ENCODE measurements at regions not wholly inside any gene's neighbourhood (a gene's known extent, or its start where the extent isn't known, plus 50 kb on each side); places are given as distances from the start of the nearest gene placed in this dataset.

GRCh38 chr20:22106308-22106938, 401.0 kb downstream of the PAX1 start:
- no peak overlapping the region for H3K4me3 ChIP-seq (ENCODE audit: insufficient read length, low read depth)
- peak; percentile 35 for DNase-seq (ENCODE audit: low read depth, low spot score)

DNA sequence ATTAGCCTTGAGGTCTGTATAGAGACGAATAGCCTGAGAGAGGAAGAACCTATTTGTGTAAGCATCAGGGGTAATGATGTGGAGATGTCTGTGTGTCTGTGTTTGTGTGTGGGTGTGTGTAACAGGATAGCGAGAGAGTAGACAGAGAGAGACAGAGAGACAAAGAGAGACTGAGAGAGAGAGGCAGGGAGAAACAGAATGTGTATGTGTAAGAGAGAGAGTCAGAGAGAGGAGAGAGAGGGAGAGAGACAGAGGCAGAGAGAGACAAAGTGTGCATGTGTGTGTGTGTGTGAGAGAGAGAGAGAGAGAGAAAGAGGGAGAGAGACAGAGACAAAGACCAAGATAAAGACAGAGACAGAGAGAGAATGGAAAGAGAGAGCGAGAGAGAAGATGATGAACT, 396.1 kb downstream of the PAX1 start:
- no peak for DNase-seq (ENCODE audit: low read depth, low spot score)
- H3K27me3 ChIP-seq (ENCODE audit: insufficient read depth, insufficient read length) = no peaks in the 10 kb centered on the region
- no peak for TF ChIP-seq YY1 (IDR thresholded peaks at IDR 0.05; ENCODE audit: insufficient read depth, insufficient read length)
- no peak for TF ChIP-seq SUZ12 (IDR thresholded peaks at IDR 0.05; ENCODE audit: extremely low read depth, insufficient read depth, insufficient read length)
- TF ChIP-seq ZNF274 (IDR thresholded peaks at IDR 0.05; ENCODE audit: low read depth, low read length) = no peak
- no peaks in the 10 kb centered on the region for H3K36me3 ChIP-seq (ENCODE audit: insufficient read depth, insufficient read length, low read length)
- no peaks in the 10 kb centered on the region for H3K4me1 ChIP-seq (ENCODE audit: insufficient read depth, insufficient read length)
- no peak overlapping the region for H3K4me3 ChIP-seq (ENCODE audit: insufficient read length, low read depth)
- H3K9me3 ChIP-seq (ENCODE audit: insufficient read depth, low read length) = no peaks in the 10 kb centered on the region
- no peak overlapping the region for H3K9ac ChIP-seq (ENCODE audit: insufficient read length, low read depth)

More at GRCh38 chr20:22106308-22106938, 401.0 kb downstream of the PAX1 start:
- H3K4me1 ChIP-seq (ENCODE audit: insufficient read depth, insufficient read length) = no peaks in the 10 kb centered on the region
- no peaks in the 10 kb centered on the region for H3K36me3 ChIP-seq (ENCODE audit: insufficient read depth, insufficient read length, low read length)
- no peaks in the 10 kb centered on the region for H3K9me3 ChIP-seq (ENCODE audit: insufficient read depth, low read length)
- H3K27me3 ChIP-seq (ENCODE audit: insufficient read depth, insufficient read length) = no peaks in the 10 kb centered on the region
- TF ChIP-seq SUZ12 (IDR thresholded peaks at IDR 0.05; ENCODE audit: extremely low read depth, insufficient read depth, insufficient read length) (no peak), ZNF274 (IDR thresholded peaks at IDR 0.05; ENCODE audit: low read depth, low read length) (no peak), YY1 (IDR thresholded peaks at IDR 0.05; ENCODE audit: insufficient read depth, insufficient read length) (no peak)
- no peak overlapping the region for H3K9ac ChIP-seq (ENCODE audit: insufficient read length, low read depth)

GRCh38 chr20:22100686-22101085, 395.2 kb downstream of the PAX1 start:
- no peaks in the 10 kb centered on the region for H3K27me3 ChIP-seq (ENCODE audit: insufficient read depth, insufficient read length)
- H3K9me3 ChIP-seq (ENCODE audit: insufficient read depth, low read length) = no peaks in the 10 kb centered on the region
- H3K9ac ChIP-seq (ENCODE audit: insufficient read length, low read depth) = no peak overlapping the region
- H3K4me1 ChIP-seq (ENCODE audit: insufficient read depth, insufficient read length) = no peaks in the 10 kb centered on the region
- no peaks in the 10 kb centered on the region for H3K36me3 ChIP-seq (ENCODE audit: insufficient read depth, insufficient read length, low read length)
- H3K4me3 ChIP-seq (ENCODE audit: insufficient read length, low read depth) = no peak overlapping the region
- DNase-seq (ENCODE audit: low read depth, low spot score) = no peak
- TF ChIP-seq YY1 (IDR thresholded peaks at IDR 0.05; ENCODE audit: insufficient read depth, insufficient read length) = no peak
- TF ChIP-seq ZNF274 (IDR thresholded peaks at IDR 0.05; ENCODE audit: low read depth, low read length) = no peak
- TF ChIP-seq SUZ12 (IDR thresholded peaks at IDR 0.05; ENCODE audit: extremely low read depth, insufficient read depth, insufficient read length) = no peak

- TF ChIP-seq SUZ12 (IDR thresholded peaks at IDR 0.05; ENCODE audit: extremely low read depth, insufficient read depth, insufficient read length) = no peak
- no peak for TF ChIP-seq ZNF274 (IDR thresholded peaks at IDR 0.05; ENCODE audit: low read depth, low read length)
- no peak for TF ChIP-seq YY1 (IDR thresholded peaks at IDR 0.05; ENCODE audit: insufficient read depth, insufficient read length)
- H3K36me3 ChIP-seq (ENCODE audit: insufficient read depth, insufficient read length, low read length) = no peaks in the 10 kb centered on the region
- H3K4me1 ChIP-seq (ENCODE audit: insufficient read depth, insufficient read length) = no peaks in the 10 kb centered on the region
- H3K9me3 ChIP-seq (ENCODE audit: insufficient read depth, low read length) = no peaks in the 10 kb centered on the region
- no peaks in the 10 kb centered on the region for H3K27me3 ChIP-seq (ENCODE audit: insufficient read depth, insufficient read length)
- no peak overlapping the region for H3K4me3 ChIP-seq (ENCODE audit: insufficient read length, low read depth)
- no peak overlapping the region for H3K9ac ChIP-seq (ENCODE audit: insufficient read length, low read depth)
- DNase-seq (ENCODE audit: low read depth, low spot score) = no peak
Observed at GRCh38 chr20:22099348-22099747, 393.9 kb downstream of the PAX1 start.

DNA sequence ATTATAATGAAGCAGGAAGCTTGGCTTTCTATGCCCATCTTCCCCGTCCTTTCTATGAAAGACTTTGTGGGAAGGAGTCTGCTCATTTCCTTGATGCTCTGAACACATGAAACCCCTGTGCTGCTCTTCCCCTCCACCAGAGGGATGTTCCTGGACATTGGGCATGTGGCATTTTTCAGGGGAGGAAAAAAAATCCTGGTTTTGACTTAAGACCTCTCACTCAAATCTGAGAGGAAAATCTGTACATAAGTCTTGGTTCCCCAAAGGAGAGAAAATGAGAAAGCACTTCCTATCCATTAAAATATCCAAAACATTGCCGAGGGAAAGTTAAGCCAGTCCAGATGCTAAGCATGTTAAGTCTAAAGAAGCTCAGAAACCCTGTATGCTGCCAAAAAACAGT, 393.0 kb downstream of the PAX1 start:
- H3K4me1 ChIP-seq (ENCODE audit: insufficient read depth, insufficient read length) = no peaks in the 10 kb centered on the region
- no peak for DNase-seq (ENCODE audit: low read depth, low spot score)
- no peaks in the 10 kb centered on the region for H3K27me3 ChIP-seq (ENCODE audit: insufficient read depth, insufficient read length)
- no peak overlapping the region for H3K4me3 ChIP-seq (ENCODE audit: insufficient read length, low read depth)
- TF ChIP-seq YY1 (IDR thresholded peaks at IDR 0.05; ENCODE audit: insufficient read depth, insufficient read length) (no peak), SUZ12 (IDR thresholded peaks at IDR 0.05; ENCODE audit: extremely low read depth, insufficient read depth, insufficient read length) (no peak), ZNF274 (IDR thresholded peaks at IDR 0.05; ENCODE audit: low read depth, low read length) (no peak)
- no peaks in the 10 kb centered on the region for H3K36me3 ChIP-seq (ENCODE audit: insufficient read depth, insufficient read length, low read length)
- no peak overlapping the region for H3K9ac ChIP-seq (ENCODE audit: insufficient read length, low read depth)
- H3K9me3 ChIP-seq (ENCODE audit: insufficient read depth, low read length) = no peaks in the 10 kb centered on the region

- Histone ChIP-seq H3K36me3 (ENCODE audit: insufficient read depth, insufficient read length, low read length) (no peaks in the 10 kb centered on the region), H3K9me3 (ENCODE audit: insufficient read depth, low read length) (no peaks in the 10 kb centered on the region), H3K27me3 (ENCODE audit: insufficient read depth, insufficient read length) (no peaks in the 10 kb centered on the region), H3K4me3 (ENCODE audit: insufficient read length, low read depth) (no peak overlapping the region), H3K4me1 (ENCODE audit: insufficient read depth, insufficient read length) (no peaks in the 10 kb centered on the region), H3K9ac (ENCODE audit: insufficient read length, low read depth) (no peak overlapping the region)
- no peak for DNase-seq (ENCODE audit: low read depth, low spot score)
- no peak for TF ChIP-seq YY1 (IDR thresholded peaks at IDR 0.05; ENCODE audit: insufficient read depth, insufficient read length)
- no peak for TF ChIP-seq ZNF274 (IDR thresholded peaks at IDR 0.05; ENCODE audit: low read depth, low read length)
- TF ChIP-seq SUZ12 (IDR thresholded peaks at IDR 0.05; ENCODE audit: extremely low read depth, insufficient read depth, insufficient read length) = no peak
Observed at GRCh38 chr20:22093122-22093521, 387.7 kb downstream of the PAX1 start.

GRCh38 chr20:22088882-22089281, 383.4 kb downstream of the PAX1 start:
- DNase-seq (ENCODE audit: low read depth, low spot score) = no peak
- H3K36me3 ChIP-seq (ENCODE audit: insufficient read depth, insufficient read length, low read length) = no peaks in the 10 kb centered on the region

More at GRCh38 chr20:22088882-22089281, 383.4 kb downstream of the PAX1 start:
- TF ChIP-seq SUZ12 (IDR thresholded peaks at IDR 0.05; ENCODE audit: extremely low read depth, insufficient read depth, insufficient read length) = no peak
- TF ChIP-seq YY1 (IDR thresholded peaks at IDR 0.05; ENCODE audit: insufficient read depth, insufficient read length) = no peak
- no peak for TF ChIP-seq ZNF274 (IDR thresholded peaks at IDR 0.05; ENCODE audit: low read depth, low read length)
- Histone ChIP-seq H3K9me3 (ENCODE audit: insufficient read depth, low read length) (no peaks in the 10 kb centered on the region), H3K4me3 (ENCODE audit: insufficient read length, low read depth) (no peak overlapping the region), H3K9ac (ENCODE audit: insufficient read length, low read depth) (no peak overlapping the region), H3K4me1 (ENCODE audit: insufficient read depth, insufficient read length) (no peaks in the 10 kb centered on the region), H3K27me3 (ENCODE audit: insufficient read depth, insufficient read length) (no peaks in the 10 kb centered on the region)
